Right ventricle myocardium inferior (tissue), 1 donor: ENCODE measurements at regions not wholly inside any gene's neighbourhood (a gene's known extent, or its start where the extent isn't known, plus 50 kb on each side); places are given as distances from the start of the nearest gene placed in this dataset.
"Not testable (repeated sequence)": the region's sequence is repeated elsewhere in the genome, so short reads cannot be mapped to it uniquely, and the experiment has no call there.

Experiments used
- ATAC-seq: fragments of 200-7000 bp; cut with Tn5 transposase; one replicate; pipeline ENCODE4 v1.9.1; 2020; ENCODE audit warnings: mild to moderate bottlenecking, moderate library complexity
- DNase-seq: peaks from one replicate; pipeline ENCODE4 v3.0.0; 2021; ENCODE audit errors: missing footprints
- intact Hi-C: fragments of 100-400 bp; cut with DNase I; formaldehyde crosslinking; loops from one replicate; pipeline ENCODE4 v1.11.0; 2022
- donor health status: DM: no; HTN: yes; CAD: no; lungs with severe emphysema.

- intact Hi-C loops, result no loop called here
- no peak for ATAC-seq
- no peak for DNase-seq
Observed at GRCh38 chr6:86682297-86682696, 255.0 kb upstream of the HTR1E start.

- DNase-seq, ATAC-seq, intact Hi-C loops: not testable (repeated sequence)
Observed at GRCh38 chr6:86681140-86681539, 256.2 kb upstream of the HTR1E start.

GRCh38 chr6:86672125-86672524, 265.2 kb upstream of the HTR1E start:
- intact Hi-C loops, DNase-seq, ATAC-seq: not testable (repeated sequence)

- no peak for DNase-seq
- intact Hi-C loops, result no loop called here
- no peak for ATAC-seq
Observed at GRCh38 chr6:86657192-86657591, 280.1 kb upstream of the HTR1E start.

- intact Hi-C loops, result no loop called here
- DNase-seq (no peak), ATAC-seq (no peak)
Observed at GRCh38 chr6:86629123-86629522, 308.2 kb upstream of the HTR1E start.

- intact Hi-C loops, result no loop called here
Observed at GRCh38 chr6:86619428-86619827, 317.9 kb upstream of the HTR1E start.

GRCh38 chr6:86615299-86615698, 322.0 kb upstream of the HTR1E start:
- intact Hi-C loops, result no loop called here
- DNase-seq, result no peak

More at GRCh38 chr6:86619428-86619827, 317.9 kb upstream of the HTR1E start:
- DNase-seq (no peak), ATAC-seq (no peak)

GRCh38 chr6:86609549-86610388, 327.6 kb upstream of the HTR1E start:
- ATAC-seq, result no peak
- intact Hi-C loops, result no loop called here

More at GRCh38 chr6:86615299-86615698, 322.0 kb upstream of the HTR1E start:
- ATAC-seq, result no peak

GRCh38 chr6:86603364-86603763, 334.0 kb upstream of the HTR1E start:
- ATAC-seq, intact Hi-C loops, DNase-seq: not testable (repeated sequence)

More at GRCh38 chr6:86609549-86610388, 327.6 kb upstream of the HTR1E start:
- no peak for DNase-seq

GRCh38 chr6:86602093-86602492, 335.2 kb upstream of the HTR1E start:
- DNase-seq, intact Hi-C loops, ATAC-seq: not testable (repeated sequence)

- intact Hi-C loops, DNase-seq, ATAC-seq: not testable (repeated sequence)
Observed at GRCh38 chr6:86598969-86599368, 338.4 kb upstream of the HTR1E start.

GRCh38 chr6:86595641-86596040, 341.7 kb upstream of the HTR1E start:
- no peak for DNase-seq
- intact Hi-C loops, result no loop called here
- no peak for ATAC-seq

GRCh38 chr6:86586195-86586594, 351.1 kb upstream of the HTR1E start:
- DNase-seq (no peak), ATAC-seq (no peak)
- intact Hi-C loops, result no loop called here

GRCh38 chr6:86581833-86582232, 355.5 kb upstream of the HTR1E start:
- no peak for ATAC-seq
- intact Hi-C loops, result no loop called here
- no peak for DNase-seq

GRCh38 chr6:86563197-86563596, 374.1 kb upstream of the HTR1E start:
- ATAC-seq, result no peak
- no peak for DNase-seq
- intact Hi-C loops, result no loop called here

GRCh38 chr6:86558318-86558717, 379.0 kb upstream of the HTR1E start:
- intact Hi-C loops, result no loop called here
- DNase-seq (no peak), ATAC-seq (no peak)

- intact Hi-C loops, result no loop called here
- DNase-seq (no peak), ATAC-seq (no peak)
Observed at GRCh38 chr6:86537292-86537861, 400.0 kb upstream of the HTR1E start.

- no peak for ATAC-seq
- no peak for DNase-seq
- intact Hi-C loops, result no loop called here
Observed at GRCh38 chr6:86536121-86536520, 401.2 kb upstream of the HTR1E start.

GRCh38 chr6:86535100-86535499, 402.2 kb upstream of the HTR1E start:
- intact Hi-C loops, result no loop called here
- ATAC-seq (no peak), DNase-seq (no peak)

GRCh38 chr6:86529635-86530034, 407.7 kb upstream of the HTR1E start:
- no peak for DNase-seq
- intact Hi-C loops, result no loop called here
- no peak for ATAC-seq
